ENCODE measurements at regions not wholly inside any gene's neighbourhood (a gene's known extent, or its start where the extent isn't known, plus 50 kb on each side); places are given as distances from the start of the nearest gene placed in this dataset.

DNA sequence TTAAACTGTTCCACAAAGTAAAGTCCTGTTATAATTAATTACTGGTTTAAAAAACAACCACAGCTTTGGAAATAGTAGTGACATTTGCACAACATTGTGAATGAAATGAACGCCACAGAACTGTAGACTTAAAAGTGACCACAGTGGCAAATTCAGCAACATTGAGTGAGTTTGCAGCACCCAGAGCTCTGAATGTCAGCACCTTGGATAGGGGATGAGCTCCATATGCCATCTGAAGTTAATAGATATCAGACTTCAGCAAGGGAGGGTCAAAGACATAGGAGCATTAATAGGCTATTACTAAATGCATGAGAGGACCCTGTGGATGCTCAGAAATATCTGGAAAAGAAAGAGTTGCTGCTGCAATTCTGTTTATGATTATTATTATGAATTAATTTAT lies 55.3 kb upstream of the KCNIP4 start:
- TF ChIP-seq, protein P1, sequence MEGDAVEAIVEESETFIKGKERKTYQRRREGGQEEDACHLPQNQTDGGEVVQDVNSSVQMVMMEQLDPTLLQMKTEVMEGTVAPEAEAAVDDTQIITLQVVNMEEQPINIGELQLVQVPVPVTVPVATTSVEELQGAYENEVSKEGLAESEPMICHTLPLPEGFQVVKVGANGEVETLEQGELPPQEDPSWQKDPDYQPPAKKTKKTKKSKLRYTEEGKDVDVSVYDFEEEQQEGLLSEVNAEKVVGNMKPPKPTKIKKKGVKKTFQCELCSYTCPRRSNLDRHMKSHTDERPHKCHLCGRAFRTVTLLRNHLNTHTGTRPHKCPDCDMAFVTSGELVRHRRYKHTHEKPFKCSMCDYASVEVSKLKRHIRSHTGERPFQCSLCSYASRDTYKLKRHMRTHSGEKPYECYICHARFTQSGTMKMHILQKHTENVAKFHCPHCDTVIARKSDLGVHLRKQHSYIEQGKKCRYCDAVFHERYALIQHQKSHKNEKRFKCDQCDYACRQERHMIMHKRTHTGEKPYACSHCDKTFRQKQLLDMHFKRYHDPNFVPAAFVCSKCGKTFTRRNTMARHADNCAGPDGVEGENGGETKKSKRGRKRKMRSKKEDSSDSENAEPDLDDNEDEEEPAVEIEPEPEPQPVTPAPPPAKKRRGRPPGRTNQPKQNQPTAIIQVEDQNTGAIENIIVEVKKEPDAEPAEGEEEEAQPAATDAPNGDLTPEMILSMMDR (IDR thresholded peaks at IDR 0.05) = no peak
- TF ChIP-seq POLR2AphosphoS5 (IDR thresholded peaks at IDR 0.05) = no peak
- TF ChIP-seq POLR2A (IDR thresholded peaks at IDR 0.05) = no peak
